ENCODE measurements at regions not wholly inside any gene's neighbourhood (a gene's known extent, or its start where the extent isn't known, plus 50 kb on each side); places are given as distances from the start of the nearest gene placed in this dataset.

GRCh38 chr7:45511721-45512597, 62.2 kb upstream of the ADCY1 start:
- H3K36me3 ChIP-seq (ENCODE audit: control insufficient read depth, insufficient read depth, low read length), result no peaks in the 10 kb centered on the region
- no peak overlapping the region for H3K4me3 ChIP-seq (replicated peaks in 1 of 4; ENCODE audit: control extremely low read depth in 1 of 4, insufficient read depth in 1 of 4, low read depth in 3 of 4, low read length in 4 of 4)
- no peak overlapping the region for H3K27ac ChIP-seq (ENCODE audit: insufficient read depth, low read length)
- DNase-seq (ENCODE audit: low read depth in 2 of 2), result no peak
- TF ChIP-seq CTCF (conservative IDR thresholded peaks at IDR 0.05 in 1 of 2, IDR thresholded peaks at IDR 0.05 in 1 of 2; ENCODE audit: low read depth in 1 of 2, low read length in 2 of 2), result no peak
- TF ChIP-seq EZH2 (IDR thresholded peaks at IDR 0.05; ENCODE audit: low read length, missing control alignments), result no peak
- H3K9ac ChIP-seq (ENCODE audit: insufficient read depth, low read length), result no peak overlapping the region
- no peaks in the 10 kb centered on the region for H4K20me1 ChIP-seq (ENCODE audit: control insufficient read depth, extremely low read depth, insufficient read depth, low read length)
- H3K4me1 ChIP-seq (ENCODE audit: control insufficient read depth, extremely low read depth, insufficient read depth, low read length), result no peaks in the 10 kb centered on the region
- H3K27me3 ChIP-seq (ENCODE audit: control insufficient read depth, insufficient read depth, low read length), result no peaks in the 10 kb centered on the region
- H3K4me2 ChIP-seq (ENCODE audit: extremely low read depth, insufficient read depth, low read length), result no peak overlapping the region
- H2AFZ ChIP-seq (ENCODE audit: low read length), result no peak overlapping the region
- no peaks in the 10 kb centered on the region for H3K9me3 ChIP-seq (ENCODE audit: control insufficient read depth, insufficient read depth, low read depth, low read length)
- H3K79me2 ChIP-seq (ENCODE audit: control insufficient read depth, insufficient read depth, low read length), result no peaks in the 10 kb centered on the region

- Histone ChIP-seq H3K4me1 (ENCODE audit: control insufficient read depth, extremely low read depth, insufficient read depth, low read length) (no peaks in the 10 kb centered on the region), H3K36me3 (ENCODE audit: control insufficient read depth, insufficient read depth, low read length) (no peaks in the 10 kb centered on the region), H3K9ac (ENCODE audit: insufficient read depth, low read length) (no peak overlapping the region), H3K79me2 (ENCODE audit: control insufficient read depth, insufficient read depth, low read length) (no peaks in the 10 kb centered on the region), H3K27me3 (ENCODE audit: control insufficient read depth, insufficient read depth, low read length) (no peaks in the 10 kb centered on the region), H2AFZ (ENCODE audit: low read length) (no peak overlapping the region), H3K4me3 (replicated peaks in 1 of 4; ENCODE audit: control extremely low read depth in 1 of 4, insufficient read depth in 1 of 4, low read depth in 3 of 4, low read length in 4 of 4) (no peak overlapping the region), H4K20me1 (ENCODE audit: control insufficient read depth, extremely low read depth, insufficient read depth, low read length) (no peaks in the 10 kb centered on the region), H3K4me2 (ENCODE audit: extremely low read depth, insufficient read depth, low read length) (no peak overlapping the region), H3K9me3 (ENCODE audit: control insufficient read depth, insufficient read depth, low read depth, low read length) (no peaks in the 10 kb centered on the region), H3K27ac (ENCODE audit: insufficient read depth, low read length) (no peak overlapping the region)
- DNase-seq (ENCODE audit: low read depth in 2 of 2), result no peak
- TF ChIP-seq CTCF (conservative IDR thresholded peaks at IDR 0.05 in 1 of 2, IDR thresholded peaks at IDR 0.05 in 1 of 2; ENCODE audit: low read depth in 1 of 2, low read length in 2 of 2) (no peak), EZH2 (IDR thresholded peaks at IDR 0.05; ENCODE audit: low read length, missing control alignments) (no peak)
These were observed 59.2 kb upstream of the ADCY1 start for GRCh38 chr7:45514944-45515343.

- TF ChIP-seq EZH2 (IDR thresholded peaks at IDR 0.05; ENCODE audit: low read length, missing control alignments) (no peak), CTCF (conservative IDR thresholded peaks at IDR 0.05 in 1 of 2, IDR thresholded peaks at IDR 0.05 in 1 of 2; ENCODE audit: low read depth in 1 of 2, low read length in 2 of 2) (no peak)
- DNase-seq (ENCODE audit: low read depth in 2 of 2), result no peak
- H3K27me3 ChIP-seq (ENCODE audit: control insufficient read depth, insufficient read depth, low read length), result no peaks in the 10 kb centered on the region
- no peaks in the 10 kb centered on the region for H3K4me1 ChIP-seq (ENCODE audit: control insufficient read depth, extremely low read depth, insufficient read depth, low read length)
- H3K9me3 ChIP-seq (ENCODE audit: control insufficient read depth, insufficient read depth, low read depth, low read length), result no peaks in the 10 kb centered on the region
- H3K4me2 ChIP-seq (ENCODE audit: extremely low read depth, insufficient read depth, low read length), result no peak overlapping the region
- no peak overlapping the region for H2AFZ ChIP-seq (ENCODE audit: low read length)
- H3K9ac ChIP-seq (ENCODE audit: insufficient read depth, low read length), result no peak overlapping the region
- no peaks in the 10 kb centered on the region for H3K36me3 ChIP-seq (ENCODE audit: control insufficient read depth, insufficient read depth, low read length)
- no peaks in the 10 kb centered on the region for H4K20me1 ChIP-seq (ENCODE audit: control insufficient read depth, extremely low read depth, insufficient read depth, low read length)
- no peak overlapping the region for H3K4me3 ChIP-seq (replicated peaks in 1 of 4; ENCODE audit: control extremely low read depth in 1 of 4, insufficient read depth in 1 of 4, low read depth in 3 of 4, low read length in 4 of 4)
- H3K79me2 ChIP-seq (ENCODE audit: control insufficient read depth, insufficient read depth, low read length), result no peaks in the 10 kb centered on the region
- H3K27ac ChIP-seq (ENCODE audit: insufficient read depth, low read length), result no peak overlapping the region
These were observed 58.8 kb upstream of the ADCY1 start for GRCh38 chr7:45515346-45515745.

All from fibroblast of lung (primary cell).